GM18505 (cell line): ENCODE measurements at regions not wholly inside any gene's neighbourhood (a gene's known extent, or its start where the extent isn't known, plus 50 kb on each side); places are given as distances from the start of the nearest gene placed in this dataset.
"Not testable (repeated sequence)": the region's sequence is repeated elsewhere in the genome, so short reads cannot be mapped to it uniquely, and the experiment has no call there.

Experiments used
- ATAC-seq: cut with Tn5 transposase; IDR thresholded peaks from one replicate; pipeline ENCODE4 v1.9.1; 2021; ENCODE audit not compliant: unreplicated experiment
- POLR2A ChIP-seq: IDR thresholded peaks from 4 replicates; pipeline ENCODE4 v1.6.1; 2011; ENCODE audit warnings: borderline replicate concordance; ENCODE audit not compliant: insufficient read depth, insufficient read length; ENCODE audit errors: extremely low read depth

GRCh38 chr22:25390297-25391240, 171.1 kb downstream of the CRYBB2 start:
- TF ChIP-seq POLR2A, result no peak
- ATAC-seq, result no peak

- TF ChIP-seq POLR2A, result no peak
- no peak for ATAC-seq
Observed at GRCh38 chr22:25392584-25392983, 171.9 kb upstream of the GRK3 start.

- no peak for ATAC-seq
Observed at GRCh38 chr22:25393121-25393805, 171.2 kb upstream of the GRK3 start.

GRCh38 chr22:25395468-25395867, 169.0 kb upstream of the GRK3 start:
- no peak for ATAC-seq
- TF ChIP-seq POLR2A, result no peak

More at GRCh38 chr22:25393121-25393805, 171.2 kb upstream of the GRK3 start:
- TF ChIP-seq POLR2A, result no peak

GRCh38 chr22:25395915-25396314, 168.6 kb upstream of the GRK3 start:
- TF ChIP-seq POLR2A, result no peak
- no peak for ATAC-seq

- no peak for ATAC-seq
- TF ChIP-seq POLR2A, result no peak
Observed at GRCh38 chr22:25396615-25397200, 167.8 kb upstream of the GRK3 start.

GRCh38 chr22:25397616-25398015, 166.9 kb upstream of the GRK3 start:
- TF ChIP-seq POLR2A, result no peak
- no peak for ATAC-seq

GRCh38 chr22:25398591-25399062, 165.8 kb upstream of the GRK3 start:
- ATAC-seq, result not testable (repeated sequence)

GRCh38 chr22:25399649-25400151, 164.8 kb upstream of the GRK3 start:
- no peak for ATAC-seq
- TF ChIP-seq POLR2A, result no peak

- no peak for ATAC-seq
- TF ChIP-seq POLR2A, result no peak
Observed at GRCh38 chr22:25402160-25402500, 162.3 kb upstream of the GRK3 start.

GRCh38 chr22:25402501-25403283, 161.8 kb upstream of the GRK3 start:
- no peak for ATAC-seq
- no peak for TF ChIP-seq POLR2A

GRCh38 chr22:25403284-25403810, 161.1 kb upstream of the GRK3 start:
- no peak for ATAC-seq
- no peak for TF ChIP-seq POLR2A
